HG03432 (cell line): ENCODE measurements at regions not wholly inside any gene's neighbourhood (a gene's known extent, or its start where the extent isn't known, plus 50 kb on each side); places are given as distances from the start of the nearest gene placed in this dataset.

Experiments used
- ATAC-seq: cut with Tn5 transposase; IDR thresholded peaks from one replicate; pipeline ENCODE4 v1.9.1; 2021; ENCODE audit warnings: mild to moderate bottlenecking, moderate library complexity; ENCODE audit not compliant: unreplicated experiment

DNA sequence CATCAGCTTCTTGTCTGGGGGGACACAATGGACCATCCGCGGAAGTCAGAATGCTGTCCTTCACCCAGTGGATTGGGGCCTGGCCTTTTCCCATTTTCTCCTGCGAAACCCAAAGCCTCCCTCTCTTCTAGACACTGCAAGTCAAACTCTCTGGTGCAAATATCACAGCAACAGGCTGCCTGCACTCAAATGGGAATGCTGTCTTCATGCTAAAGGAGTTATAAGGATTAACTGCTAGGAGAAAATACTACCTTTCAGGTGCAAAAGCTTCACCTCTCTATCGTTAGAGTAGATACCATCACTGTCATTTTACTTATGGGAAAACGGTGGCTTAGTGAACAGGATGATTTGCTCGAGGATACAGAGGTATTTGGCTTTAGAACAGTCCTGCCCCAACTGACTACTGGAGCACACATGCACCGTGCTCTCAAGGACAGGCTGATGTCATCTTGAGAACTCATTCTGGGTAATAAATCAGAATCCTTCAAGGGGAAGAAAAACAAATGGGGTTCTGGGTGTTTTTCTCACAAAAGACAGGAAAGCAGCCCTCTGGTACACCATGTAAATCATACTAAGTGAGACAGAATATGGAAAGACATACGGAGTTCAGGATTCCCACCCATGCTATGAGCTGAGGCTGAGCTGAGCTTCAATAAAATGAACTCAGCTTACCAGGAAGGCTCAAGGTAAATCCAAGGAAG is 100.9 kb downstream of the SAMD9 start:
- no peak for ATAC-seq

DNA sequence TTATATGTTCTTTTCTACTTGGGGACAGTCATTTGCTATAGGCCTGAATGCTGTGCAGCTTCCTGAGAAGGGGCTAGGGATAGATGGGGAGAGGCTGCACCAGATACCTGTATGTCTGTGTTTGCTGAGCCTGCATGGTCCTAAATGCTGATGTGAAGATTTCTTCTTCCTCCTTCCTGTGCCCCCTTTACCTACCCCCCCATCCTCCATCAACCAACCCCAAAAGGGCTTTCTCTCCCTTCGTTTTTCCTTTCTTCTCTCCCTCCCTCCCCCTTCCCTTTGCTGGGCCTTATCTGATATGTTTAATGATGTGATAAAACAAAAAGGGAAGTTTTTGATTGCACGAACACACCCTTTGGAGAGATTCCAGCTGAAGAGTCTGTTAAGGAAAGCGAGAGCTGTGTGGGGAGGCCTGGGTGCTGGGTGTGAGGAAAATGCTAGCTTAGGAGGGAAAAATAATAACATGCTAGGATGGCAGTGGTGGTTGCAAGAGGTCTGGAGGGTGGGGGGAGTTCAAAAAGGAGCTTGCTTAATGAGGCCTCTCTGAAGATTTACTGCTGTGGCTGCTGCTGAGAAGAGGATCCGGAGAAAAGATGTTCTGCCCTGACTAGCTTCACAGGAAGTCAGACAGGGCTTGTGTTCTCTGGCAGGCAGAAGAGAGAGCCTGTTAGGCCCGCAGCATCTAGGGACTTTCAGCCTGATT is 101.8 kb downstream of the SAMD9 start:
- peak; percentile 40 for ATAC-seq

DNA sequence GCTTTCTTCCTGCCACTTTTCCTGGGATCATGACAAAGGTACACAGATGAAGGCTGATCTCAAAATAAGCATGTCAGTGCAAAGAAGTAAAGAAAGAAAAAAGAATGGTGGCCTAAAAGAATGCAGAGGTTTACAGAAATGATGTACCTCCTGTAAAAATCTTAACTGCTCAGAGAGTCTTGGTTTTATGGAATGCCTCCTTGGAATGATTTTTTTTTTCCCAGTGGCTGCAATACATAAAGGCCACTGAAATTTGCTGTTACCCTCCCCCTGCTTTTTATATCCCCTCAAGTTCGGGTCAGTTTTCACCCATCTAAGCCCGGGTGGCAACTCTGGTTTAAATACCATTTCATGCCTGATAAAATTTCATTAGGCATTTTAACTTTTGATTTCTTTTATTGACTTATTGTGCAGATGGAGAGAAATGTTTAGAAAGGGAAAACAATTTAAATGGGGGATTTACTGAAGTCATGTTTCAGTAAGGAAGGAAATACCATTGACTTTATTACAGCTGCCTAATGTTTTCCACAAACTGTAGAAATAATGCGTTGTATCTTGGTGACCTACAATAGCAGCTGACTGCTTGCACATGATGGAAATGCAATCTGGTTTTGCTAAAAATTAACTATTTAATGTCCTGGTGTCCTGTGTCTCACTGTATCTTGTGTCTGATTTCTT is 102.5 kb downstream of the SAMD9 start:
- no peak for ATAC-seq

DNA sequence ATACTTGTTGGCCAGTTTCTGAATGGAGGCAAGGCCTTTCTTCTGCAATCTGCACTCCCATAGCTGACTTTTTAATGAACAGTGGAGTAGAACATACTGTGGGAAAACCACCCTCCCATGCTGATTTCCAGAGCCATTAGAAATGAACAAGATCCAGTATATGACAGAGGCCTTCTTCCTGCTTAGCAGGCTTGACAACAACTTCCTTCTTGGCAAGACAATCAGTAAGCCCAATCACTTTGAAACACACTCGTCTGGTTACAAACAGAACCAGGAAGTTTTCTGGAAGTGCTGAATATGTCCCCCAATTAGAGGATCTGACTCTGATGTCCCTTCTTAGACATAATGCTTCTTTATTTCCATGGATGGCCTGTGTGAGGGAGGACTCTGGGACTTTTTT is 103.4 kb downstream of the SAMD9 start:
- no peak for ATAC-seq

DNA sequence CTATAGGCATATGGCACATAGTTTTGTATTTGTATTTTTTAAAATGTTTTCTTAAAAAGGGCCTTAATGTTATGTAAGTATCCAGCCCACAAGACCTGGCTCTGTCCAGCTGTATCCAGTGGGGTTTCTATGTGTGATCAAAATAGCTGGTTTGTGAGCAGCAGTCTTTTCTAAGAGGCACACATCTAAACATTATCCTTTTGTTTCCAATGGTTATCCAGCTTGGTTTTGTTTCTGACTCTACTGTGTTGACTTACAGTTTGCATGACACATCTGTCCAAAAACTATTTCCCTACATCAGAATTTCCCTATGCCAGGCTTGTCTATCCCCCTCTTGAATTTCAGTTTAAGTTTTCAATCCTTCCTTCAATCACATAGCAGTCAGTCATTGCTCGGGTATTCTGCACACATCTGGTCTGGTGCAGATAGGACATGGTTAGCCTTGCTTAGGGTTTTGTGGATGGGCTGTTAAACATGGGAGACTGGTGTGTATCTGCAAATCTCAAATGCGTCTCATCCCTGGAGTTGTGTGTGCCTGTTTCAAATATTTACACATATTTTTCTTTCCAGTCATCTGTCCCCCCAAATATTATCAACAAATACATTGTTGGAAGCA is 104.2 kb downstream of the SAMD9 start:
- no peak for ATAC-seq

DNA sequence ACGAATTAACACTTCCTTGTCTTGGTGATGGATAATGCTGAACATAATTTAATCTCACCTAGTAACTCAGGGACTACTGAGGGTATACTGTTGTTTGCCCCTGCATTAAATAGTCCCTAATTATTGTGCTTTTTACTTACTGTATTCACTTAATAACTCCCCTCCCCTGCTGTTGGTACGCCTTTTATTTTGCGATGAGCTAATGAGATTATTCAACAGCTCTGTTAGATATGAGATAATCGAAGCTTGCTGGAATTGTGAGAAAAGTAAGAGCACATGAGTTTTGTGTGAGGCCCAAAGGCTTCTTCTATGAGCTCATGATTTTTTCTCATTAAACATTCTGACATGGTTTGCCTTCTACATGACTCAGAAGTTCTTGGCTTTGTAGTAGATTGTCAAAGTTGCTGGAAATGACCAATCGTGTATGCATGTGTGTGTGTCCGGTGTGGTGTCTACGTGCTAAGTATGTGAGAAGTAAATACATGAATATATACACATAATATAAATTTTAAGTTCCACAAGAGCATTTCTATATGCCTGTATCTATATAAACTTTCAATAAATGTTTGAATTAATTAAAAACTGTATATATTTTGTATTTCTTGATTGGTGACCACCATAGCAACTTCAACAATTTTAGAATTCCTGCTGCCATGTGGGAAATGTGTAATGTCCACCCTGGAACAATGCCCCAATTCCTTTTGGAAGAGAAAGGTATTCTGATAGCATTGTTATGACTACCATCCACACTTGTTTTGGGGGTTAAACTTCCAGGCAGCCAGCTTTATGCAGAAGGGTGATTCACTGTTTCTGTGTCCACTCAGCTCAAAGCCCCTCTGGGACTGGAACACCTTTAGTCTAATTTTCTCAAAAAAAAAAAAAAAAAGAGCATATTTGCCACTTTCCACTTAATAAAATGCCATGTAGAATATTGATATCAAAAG is 106.2 kb downstream of the SAMD9 start:
- no peak for ATAC-seq

DNA sequence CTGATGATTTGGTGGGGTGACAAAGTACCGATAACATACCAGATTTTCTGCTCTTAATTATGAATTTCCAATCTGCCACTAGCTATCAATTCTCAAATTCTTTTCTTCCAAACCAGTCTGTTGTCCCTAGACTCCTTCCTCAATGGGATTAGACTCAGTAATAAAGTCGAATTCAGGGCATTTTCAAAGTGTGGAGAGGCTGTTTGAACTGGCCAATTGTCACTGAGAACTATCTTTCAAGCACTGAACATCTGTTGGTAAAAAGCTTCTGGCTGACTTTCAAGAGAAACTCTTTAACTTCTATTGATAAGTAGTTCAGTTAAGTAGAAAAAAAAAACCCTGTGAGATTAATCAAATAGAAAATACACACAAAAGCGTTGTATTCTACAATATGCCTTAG is 108.9 kb downstream of the SAMD9 start:
- ATAC-seq = no peak

DNA sequence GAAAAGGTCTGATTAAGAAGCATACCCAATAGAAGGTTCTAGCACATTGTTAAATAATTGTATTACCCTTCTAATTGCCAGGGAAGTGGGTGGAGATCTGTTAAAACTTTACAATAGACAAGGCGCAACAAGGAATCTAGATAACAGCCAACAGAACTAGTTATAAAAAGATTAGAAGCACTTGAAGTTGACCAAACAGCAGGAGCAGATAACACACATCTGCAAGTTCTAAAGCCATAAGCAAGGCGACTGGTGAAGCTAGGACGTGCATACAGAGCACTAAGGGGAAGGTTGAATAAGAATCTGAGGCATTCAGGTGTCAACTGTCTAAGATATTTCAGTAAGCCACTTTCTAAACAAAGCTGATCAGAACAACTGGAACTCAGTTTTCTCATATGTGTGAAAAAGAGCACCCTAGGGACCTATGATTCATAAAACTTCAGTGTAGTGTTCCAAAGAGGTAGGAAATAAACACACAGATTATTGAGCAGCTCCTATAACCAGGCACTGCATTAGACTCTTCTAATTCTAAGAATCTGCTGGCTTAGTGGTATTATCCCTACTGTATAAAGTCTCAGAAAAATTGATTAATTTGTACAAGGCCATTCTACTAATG is 111.2 kb downstream of the SAMD9 start:
- ATAC-seq = no peak

DNA sequence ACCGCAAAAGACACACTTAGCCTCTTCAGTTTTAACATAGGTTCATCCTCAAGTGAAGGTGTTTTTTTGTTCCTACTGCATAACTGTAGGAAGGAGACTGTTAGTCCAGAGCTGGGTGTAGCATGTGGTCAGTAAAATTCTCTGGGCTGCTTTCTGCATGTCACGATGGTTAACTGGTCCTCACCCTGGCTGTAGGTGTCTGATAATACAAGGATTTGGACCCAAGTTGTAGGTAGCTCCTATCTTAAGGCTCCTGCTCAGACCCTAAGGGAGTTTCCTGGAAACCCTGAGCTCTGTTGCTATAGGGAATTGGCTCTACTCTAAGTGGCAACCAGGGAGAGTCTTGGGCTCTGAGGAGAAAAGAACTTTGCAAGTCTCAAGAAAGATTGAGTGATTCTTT is 112.9 kb downstream of the SAMD9 start:
- no peak for ATAC-seq

DNA sequence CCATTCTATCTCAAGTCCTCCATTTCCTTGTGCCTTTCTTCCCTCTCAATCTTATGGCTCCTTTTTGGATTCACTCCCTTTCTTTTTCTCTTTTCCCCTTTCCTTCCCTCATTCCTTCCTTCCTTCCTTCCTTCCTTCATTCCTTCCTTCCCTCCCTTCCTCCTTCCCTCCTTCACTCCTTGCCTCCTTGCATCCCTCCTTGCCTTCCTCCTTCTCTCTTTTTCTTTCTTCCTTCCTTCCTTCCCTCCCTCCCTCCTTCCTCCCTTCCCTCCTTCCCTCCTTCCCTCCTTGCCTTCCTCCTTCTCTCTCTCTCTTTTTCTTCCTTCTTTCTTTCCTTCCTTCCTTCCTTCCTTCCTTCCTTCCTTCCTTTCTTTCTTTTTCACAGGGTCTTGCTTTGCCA is 120.1 kb downstream of the SAMD9 start:
- ATAC-seq = no peak

DNA sequence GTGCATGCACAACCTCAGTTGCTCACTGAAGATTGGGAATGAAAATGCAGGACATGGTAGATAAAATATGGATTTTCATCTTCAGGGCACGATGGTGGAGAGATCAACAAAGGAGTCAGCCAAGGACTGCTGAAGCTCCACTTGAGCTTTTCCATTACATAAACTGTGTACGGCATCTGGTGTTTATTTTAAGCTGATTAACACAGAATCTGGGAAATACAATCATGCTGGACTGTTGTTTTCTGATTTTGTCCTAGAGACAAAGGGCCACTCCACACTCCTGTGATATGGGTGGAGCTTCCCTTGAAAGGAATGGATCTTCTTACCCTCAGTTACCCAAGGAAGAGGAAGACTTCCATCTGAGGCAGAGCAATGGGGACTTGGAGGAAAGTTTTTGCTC is 120.6 kb downstream of the SAMD9 start:
- ATAC-seq = no peak

DNA sequence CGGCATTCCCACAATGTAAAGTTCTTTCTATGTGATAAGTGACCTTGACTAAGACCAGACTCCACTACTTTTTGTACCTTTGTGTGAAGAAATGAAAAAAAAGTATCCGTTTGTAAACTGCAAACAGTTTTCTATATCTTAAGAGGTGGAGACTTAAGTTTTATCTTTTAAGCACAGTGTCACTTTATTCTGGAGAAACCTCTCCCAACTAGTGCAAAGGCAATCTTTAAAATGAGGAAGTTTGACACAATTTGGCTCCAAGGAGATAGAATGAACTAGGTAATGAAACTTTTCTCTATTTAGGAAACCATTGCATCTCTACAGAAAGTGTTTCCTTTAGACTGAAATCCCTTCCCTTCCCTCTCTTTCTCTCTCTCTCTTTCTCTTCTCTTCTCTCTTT is 122.9 kb downstream of the SAMD9 start:
- no peak for ATAC-seq

DNA sequence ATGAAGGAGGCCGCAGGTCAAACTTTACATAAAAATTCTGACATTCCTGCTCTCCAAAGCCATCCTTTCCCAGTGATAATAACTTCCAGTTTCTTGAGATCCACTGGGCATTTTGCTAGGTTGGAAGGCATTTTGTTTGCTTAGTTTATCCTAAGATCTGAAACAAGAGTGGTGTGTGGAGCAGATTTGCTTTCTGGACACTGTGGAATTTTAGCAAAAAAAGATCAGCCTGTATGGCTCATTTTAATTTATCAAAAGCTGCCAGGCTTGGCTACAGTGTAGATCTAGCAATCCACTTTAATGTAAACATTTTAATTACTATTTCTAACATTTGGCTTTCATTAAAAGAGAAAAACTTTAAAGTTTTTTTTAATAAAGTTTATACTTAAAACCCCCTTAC is 124.8 kb downstream of the SAMD9 start:
- ATAC-seq = no peak

DNA sequence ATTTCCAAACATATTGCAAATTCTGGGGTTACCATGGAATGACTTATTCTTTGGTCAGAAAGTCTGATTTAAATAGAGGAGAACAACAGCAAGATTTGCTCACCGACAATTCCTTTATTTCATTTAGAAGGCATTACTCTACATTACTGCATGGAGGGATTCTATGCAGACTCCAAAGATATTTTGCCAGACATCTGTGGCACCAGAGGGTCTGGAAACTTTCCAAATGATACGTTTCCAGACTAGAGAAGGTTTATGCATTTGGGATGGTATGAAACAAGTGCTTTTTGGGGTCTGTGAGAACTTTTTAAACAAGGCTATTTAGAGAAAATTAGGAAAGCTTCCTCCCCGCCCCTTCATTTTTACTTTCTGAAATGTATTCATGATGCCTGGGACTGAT is 125.3 kb downstream of the SAMD9 start:
- ATAC-seq = no peak

DNA sequence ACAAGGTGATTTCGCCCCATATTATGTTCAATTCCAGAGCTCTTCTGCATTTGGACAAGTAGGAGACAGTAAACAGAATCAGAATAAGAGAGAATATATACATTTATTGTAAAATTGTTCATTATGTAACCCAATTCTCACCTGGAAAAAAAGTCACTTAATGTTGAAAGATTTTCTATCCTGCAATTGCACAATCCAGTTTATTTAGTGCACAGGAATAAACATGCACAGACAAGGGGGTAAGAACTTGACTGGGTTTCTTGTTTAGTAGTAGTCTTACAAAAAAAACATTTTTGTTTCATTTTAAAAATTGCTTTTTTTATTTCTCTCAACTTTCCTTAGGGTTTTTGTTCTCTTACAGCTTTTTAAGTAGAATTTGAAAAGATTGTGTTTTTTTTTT is 126.6 kb downstream of the SAMD9 start:
- no peak for ATAC-seq

DNA sequence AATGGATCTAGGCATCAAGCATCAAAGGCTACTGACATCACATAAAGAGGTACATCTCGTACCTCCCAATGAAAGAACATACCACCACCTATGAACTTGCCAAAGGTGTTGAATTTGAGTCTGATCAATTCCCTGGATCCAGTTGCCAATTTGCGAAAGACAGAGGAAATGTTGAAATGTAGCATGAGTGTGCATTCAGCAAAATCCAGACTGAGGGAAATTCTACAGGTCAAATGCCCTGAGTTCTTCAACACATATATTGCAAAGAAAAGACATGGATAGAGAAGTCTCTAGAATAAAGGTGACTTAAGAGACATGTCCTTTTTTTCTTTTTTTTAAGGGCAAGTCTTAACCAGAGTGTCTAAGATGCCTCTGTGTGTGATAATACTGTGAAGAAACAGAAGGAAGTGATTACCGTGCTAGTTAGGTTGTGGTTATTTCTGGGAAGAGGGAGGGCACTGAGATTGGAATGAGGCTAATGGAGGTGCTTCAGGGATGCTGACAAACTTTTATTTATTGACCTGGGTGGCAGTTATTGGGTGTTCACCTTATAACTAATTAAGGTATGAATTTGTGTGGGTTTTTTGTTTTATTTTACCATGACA is 128.7 kb downstream of the SAMD9 start:
- ATAC-seq = no peak

DNA sequence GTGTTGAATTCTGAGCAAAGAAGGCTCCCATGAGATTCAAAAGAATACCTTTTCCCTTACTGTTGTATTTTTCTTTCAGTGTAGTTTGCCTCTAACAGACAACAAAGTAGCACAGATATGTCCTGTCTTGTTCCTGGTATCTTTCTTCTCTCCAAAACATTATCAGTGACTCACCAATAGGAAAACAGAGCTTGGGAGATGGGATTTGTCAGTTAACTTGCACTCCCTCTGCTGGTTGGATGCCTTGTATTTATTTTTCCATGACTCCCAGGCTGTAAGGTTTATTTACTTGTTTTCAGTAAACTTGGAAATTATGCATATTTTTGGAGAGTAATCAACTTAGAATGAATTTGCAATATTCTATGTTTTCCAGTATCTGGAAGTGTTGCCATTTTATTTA is 129.7 kb downstream of the SAMD9 start:
- ATAC-seq = no peak

DNA sequence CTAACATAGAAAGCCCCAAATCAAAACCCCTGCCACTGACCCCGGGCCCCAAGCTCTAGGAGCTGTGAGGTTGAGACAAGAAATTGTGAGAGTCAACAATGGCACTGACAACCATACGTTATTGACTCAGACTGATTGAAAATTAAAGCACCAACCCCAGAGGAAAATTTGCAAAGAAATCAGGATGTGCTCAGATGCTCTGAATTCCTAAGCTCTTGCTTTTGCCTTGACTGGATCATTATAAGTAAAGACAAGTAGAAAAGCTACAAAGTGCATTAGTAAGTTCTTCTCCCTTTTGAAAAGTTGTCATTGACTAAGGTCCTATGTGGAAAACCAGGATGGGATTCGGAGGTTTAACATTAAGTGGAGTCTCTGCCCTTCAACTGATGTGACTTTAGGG is 130.2 kb downstream of the SAMD9 start:
- no peak for ATAC-seq

DNA sequence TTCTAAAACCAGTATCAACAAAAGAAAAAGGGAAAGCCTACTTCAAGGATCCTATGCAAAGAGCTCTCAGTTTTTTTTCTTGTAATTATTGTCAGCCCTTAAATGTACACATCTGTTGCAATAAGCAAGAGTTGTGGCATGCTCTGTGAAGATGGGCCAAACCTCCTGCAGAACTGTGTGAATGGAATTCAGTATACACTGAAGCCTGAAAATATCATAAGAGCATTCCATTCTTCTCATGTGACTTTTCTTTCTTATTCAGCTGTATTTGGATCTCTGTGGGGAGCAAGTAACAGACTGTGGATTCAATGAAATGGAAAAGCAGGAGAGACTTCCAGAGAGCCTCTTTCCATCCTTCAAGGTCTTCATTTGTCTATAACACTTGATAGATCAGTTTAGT is 130.7 kb downstream of the SAMD9 start:
- ATAC-seq = no peak

DNA sequence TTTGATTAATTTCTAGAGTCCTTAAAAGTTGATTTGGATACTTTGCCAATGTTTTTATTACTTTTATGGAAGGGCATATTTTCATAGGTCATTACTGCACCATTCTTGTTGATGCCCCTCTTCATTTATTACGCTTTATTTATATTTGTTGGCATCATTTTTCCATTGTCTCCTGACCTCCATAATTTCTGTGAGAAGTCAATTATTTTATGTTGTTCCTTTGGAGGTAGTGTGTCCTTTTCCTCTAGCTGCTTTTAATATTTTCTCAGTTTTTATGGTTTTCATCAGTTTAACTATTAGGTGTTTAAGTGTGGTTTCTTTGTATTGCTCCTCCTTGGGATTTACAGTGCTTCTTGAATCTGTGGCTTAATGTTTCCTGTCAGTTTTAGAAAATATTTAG is 134.9 kb downstream of the SAMD9 start:
- no peak for ATAC-seq
